ENCODE measurements at regions not wholly inside any gene's neighbourhood (a gene's known extent, or its start where the extent isn't known, plus 50 kb on each side); places are given as distances from the start of the nearest gene placed in this dataset.

DNA sequence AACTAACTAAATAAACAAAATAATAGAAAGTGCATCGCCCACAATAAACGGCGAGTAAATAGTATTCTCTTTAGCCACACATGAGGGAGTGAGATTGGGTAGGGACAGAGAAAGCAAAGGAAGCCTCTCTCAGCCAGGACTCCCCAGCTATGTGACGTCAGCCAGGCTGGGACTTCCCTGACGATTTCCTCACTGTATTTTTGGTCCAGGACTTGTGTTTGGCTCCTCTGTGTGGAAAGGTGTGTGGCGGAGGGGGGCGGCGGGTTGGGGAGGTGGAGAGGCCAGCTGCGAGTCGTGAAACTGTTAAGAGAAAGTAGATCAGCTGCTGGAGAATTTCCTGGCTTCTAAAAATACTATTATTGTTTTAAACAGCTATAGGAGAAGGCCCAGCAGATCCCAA is 1124.6 kb downstream of the AACS start:
- intact Hi-C loops (cut with DNase I), result no loop called here
- H3K27ac ChIP-seq (ENCODE audit: low read depth in 2 of 2, low read length in 2 of 2), result no peak overlapping the region
- peak in 2 of 5 donors; percentile 3 to 32 for DNase-seq
- H3K9me3 ChIP-seq (ENCODE audit: control insufficient read depth in 2 of 3, insufficient read depth in 1 of 3, low read length in 3 of 3), result no peaks in the 10 kb centered on the region
- no peak overlapping the region for H3K4me3 ChIP-seq (ENCODE audit: low read length in 3 of 3)
- no peaks in the 10 kb centered on the region for H3K36me3 ChIP-seq (ENCODE audit: control insufficient read depth in 2 of 3, insufficient read depth in 3 of 3, low read length in 3 of 3)
- peaks cover 11% of the 10 kb centered on the region for H3K27me3 ChIP-seq (ENCODE audit: control insufficient read depth, insufficient read depth, low read length)
- no peak for TF ChIP-seq CTCF (IDR thresholded peaks at IDR 0.05; ENCODE audit: borderline replicate concordance, extremely low read depth, insufficient read depth)
- H3K4me1 ChIP-seq (ENCODE audit: control insufficient read depth in 2 of 3, insufficient read depth in 2 of 3, low read depth in 1 of 3, low read length in 3 of 3), result no peaks in the 10 kb centered on the region
- no peak for FAIRE-seq
- H3K9ac ChIP-seq (ENCODE audit: low read length in 3 of 3), result no peak overlapping the region

DNA sequence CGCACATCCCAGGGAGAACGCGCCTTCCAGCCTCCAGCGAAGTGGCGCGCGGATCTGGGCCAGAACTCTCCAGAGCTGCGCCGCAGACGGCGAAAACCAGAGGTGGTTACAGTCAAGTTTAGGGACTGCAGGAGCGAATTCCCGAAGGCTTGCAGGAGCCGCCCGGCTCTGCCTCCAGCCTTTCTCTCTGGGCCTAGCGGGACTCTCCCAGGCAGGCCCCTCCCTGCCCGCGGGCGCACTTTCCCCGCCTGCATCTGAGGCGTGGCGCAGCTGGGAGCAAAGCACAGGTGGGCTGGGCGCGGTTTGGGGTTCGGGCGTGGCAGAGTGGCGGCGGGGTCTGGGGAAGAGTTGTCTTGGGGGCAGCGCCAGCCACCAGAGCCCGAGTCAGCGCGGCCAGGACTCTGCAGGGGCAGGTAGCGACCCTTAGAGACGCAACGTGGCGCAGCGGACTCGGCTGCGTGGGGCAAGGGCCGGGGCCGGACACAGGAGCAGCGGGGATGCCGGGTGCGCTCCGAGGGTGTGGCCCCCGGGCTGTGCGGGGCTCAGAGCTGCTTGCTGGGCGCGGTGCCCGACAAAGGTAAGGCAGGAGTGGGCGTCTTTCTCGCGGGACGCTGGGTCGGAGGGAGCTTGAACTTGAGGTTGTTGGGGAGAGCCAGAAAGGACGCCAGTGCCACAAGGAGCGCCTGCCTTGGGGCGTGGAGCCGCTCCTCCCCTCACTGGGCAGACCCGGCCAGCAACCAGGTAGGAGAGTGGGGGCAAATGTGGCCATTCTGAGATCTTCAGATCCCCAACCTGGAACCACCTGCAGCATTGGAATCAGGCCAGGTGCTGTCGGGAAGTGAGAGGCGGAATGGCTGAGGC is 1126.0 kb downstream of the AACS start:
- FAIRE-seq, result no peak
- H3K36me3 ChIP-seq (ENCODE audit: control insufficient read depth in 2 of 3, insufficient read depth in 3 of 3, low read length in 3 of 3), result no peaks in the 10 kb centered on the region
- H3K27ac ChIP-seq (ENCODE audit: low read depth in 2 of 2, low read length in 2 of 2), result no peak overlapping the region
- intact Hi-C loops (cut with DNase I), result no loop called here
- peaks cover 11% of the 10 kb centered on the region for H3K27me3 ChIP-seq (ENCODE audit: control insufficient read depth, insufficient read depth, low read length)
- DNase-seq, result peak in 4 of 5 donors; percentile 19 to 34 (median 26)
- no peak overlapping the region for H3K4me3 ChIP-seq (ENCODE audit: low read length in 3 of 3)
- no peak overlapping the region for H3K9ac ChIP-seq (ENCODE audit: low read length in 3 of 3)
- H3K9me3 ChIP-seq (ENCODE audit: control insufficient read depth in 2 of 3, insufficient read depth in 1 of 3, low read length in 3 of 3), result no peaks in the 10 kb centered on the region
- no peaks in the 10 kb centered on the region for H3K4me1 ChIP-seq (ENCODE audit: control insufficient read depth in 2 of 3, insufficient read depth in 2 of 3, low read depth in 1 of 3, low read length in 3 of 3)
- no peak for TF ChIP-seq CTCF (IDR thresholded peaks at IDR 0.05; ENCODE audit: borderline replicate concordance, extremely low read depth, insufficient read depth)

DNA sequence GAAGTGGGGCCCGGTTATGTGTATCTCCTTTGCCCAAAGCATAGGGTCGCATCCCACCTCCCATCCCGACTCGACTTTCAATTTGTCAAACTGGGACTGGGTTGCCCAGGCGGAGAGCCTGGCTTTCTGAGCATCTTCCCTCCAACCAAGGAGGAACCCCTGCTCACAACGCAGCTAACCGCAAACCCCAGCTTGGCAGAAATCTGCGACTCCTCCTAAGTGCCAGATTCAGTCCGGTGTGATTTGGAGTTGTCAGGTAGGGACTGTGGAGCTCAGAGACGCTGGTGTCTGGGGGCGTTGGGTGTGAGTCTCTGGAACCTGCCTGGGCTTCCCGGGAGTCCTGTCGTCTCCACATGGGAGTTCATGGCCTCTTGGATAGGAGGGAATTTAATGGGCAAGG is 1126.7 kb downstream of the AACS start:
- Histone ChIP-seq H3K4me3 (ENCODE audit: low read length in 3 of 3) (no peak overlapping the region), H3K27me3 (ENCODE audit: control insufficient read depth, insufficient read depth, low read length) (peaks cover 11% of the 10 kb centered on the region), H3K9ac (ENCODE audit: low read length in 3 of 3) (no peak overlapping the region), H3K9me3 (ENCODE audit: control insufficient read depth in 2 of 3, insufficient read depth in 1 of 3, low read length in 3 of 3) (no peaks in the 10 kb centered on the region), H3K27ac (ENCODE audit: low read depth in 2 of 2, low read length in 2 of 2) (no peak overlapping the region), H3K36me3 (ENCODE audit: control insufficient read depth in 2 of 3, insufficient read depth in 3 of 3, low read length in 3 of 3) (no peaks in the 10 kb centered on the region), H3K4me1 (ENCODE audit: control insufficient read depth in 2 of 3, insufficient read depth in 2 of 3, low read depth in 1 of 3, low read length in 3 of 3) (no peaks in the 10 kb centered on the region)
- no peak for TF ChIP-seq CTCF (IDR thresholded peaks at IDR 0.05; ENCODE audit: borderline replicate concordance, extremely low read depth, insufficient read depth)
- no peak for DNase-seq
- FAIRE-seq, result no peak
- intact Hi-C loops (cut with DNase I), result no loop called here
